Motor neuron (in vitro differentiated cells): ENCODE measurements at regions not wholly inside any gene's neighbourhood (a gene's known extent, or its start where the extent isn't known, plus 50 kb on each side); places are given as distances from the start of the nearest gene placed in this dataset.

Source experiments
- ATAC-seq, 8 experiments: fragments of 200-7000 bp; cut with Tn5 transposase; replicated peaks in 6 of 8; 2 replicates each; pipeline ENCODE4 v1.8.0; 2021; ENCODE audit warnings: mild to moderate bottlenecking in 8 of 8, moderate library complexity in 8 of 8
- H3K27ac ChIP-seq, 2 donors: fragments of 250-450 bp; sonication (Bioruptor Pico); 2 replicates each; pipeline ENCODE4 v1.9.0; 2021; ENCODE audit warnings: antibody characterized with exemption in 2 of 2, mild to moderate bottlenecking in 2 of 2, moderate library complexity in 1 of 2
- H3K4me1 ChIP-seq, 2 donors: fragments of 250-450 bp; sonication (Bioruptor Pico); replicated peaks in 1 of 2; 2 replicates each; pipeline ENCODE4 v1.6.1; 2021; ENCODE audit warnings: antibody characterized with exemption in 2 of 2, mild to moderate bottlenecking in 2 of 2, moderate library complexity in 1 of 2
- H3K4me3 ChIP-seq, 5 donors: fragments of 250-450 bp; sonication (Bioruptor Pico); 2 replicates each; pipeline ENCODE4 v1.9.0; 2021; ENCODE audit warnings: antibody characterized with exemption in 5 of 5, mild to moderate bottlenecking in 5 of 5, moderate library complexity in 4 of 5
- whole genome bisulfite sequencing, 10 experiments: fragments of 450-650 bp; shearing (Covaris generic); methylation state at CpG; one replicate each; pipeline ENCODE4 v1.0.0; 2022; 5-methylcytosine and 5-hydroxymethylcytosine counted together
- in situ Hi-C, 9 experiments: fragments of 400-800 bp; cut with MboI; loops; one replicate each; pipeline ENCODE4 v1.15.0; 2021; ENCODE audit warnings: low sequenced_read_pairs in 9 of 9, low pct_unique_long_range_greater_than_20kb in 2 of 9; ENCODE audit not compliant: unreplicated experiment in 9 of 9

DNA sequence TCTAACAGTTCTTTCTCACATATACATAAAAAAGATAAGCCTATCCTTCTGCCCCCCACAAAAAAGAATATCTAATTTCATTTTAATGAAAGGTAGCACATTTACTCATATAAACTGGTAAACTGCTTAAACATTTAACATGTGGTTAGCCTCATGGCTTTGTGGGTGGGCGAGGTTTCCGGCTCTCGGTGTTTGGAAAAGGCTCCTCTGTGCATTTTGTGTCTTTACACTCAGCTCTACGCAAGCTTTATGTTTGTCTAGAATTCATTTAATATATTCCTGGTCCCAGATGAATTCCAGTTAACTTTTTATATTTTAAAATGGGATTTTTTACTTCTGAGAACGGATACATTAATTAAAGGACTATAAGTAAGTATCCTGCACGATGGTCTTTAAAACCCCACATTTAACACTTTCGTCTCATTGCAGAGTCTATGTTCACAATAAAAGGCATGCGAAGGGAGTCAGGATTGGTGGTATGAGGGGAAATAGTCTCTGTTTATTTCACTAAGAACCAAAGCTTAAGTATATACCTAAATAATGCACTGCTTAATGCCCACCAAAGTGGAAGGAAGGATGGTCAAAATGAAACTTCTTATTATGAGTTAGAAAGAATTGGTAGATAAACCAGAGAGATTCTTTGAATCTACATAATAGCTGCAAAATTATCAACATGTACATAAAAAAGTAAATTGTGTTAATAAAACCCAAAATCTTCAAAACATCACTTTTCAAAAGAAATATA, 197.2 kb downstream of the CRPPA start:
- Histone ChIP-seq H3K4me1 (no peaks in the 10 kb centered on the region), H3K27ac (no peak overlapping the region), H3K4me3 (no peak overlapping the region)
- in situ Hi-C loops, result no loop called here
- ATAC-seq, result no peak
- WGBS, 10 experiments, result 50 to 97% (median 85%) methylated on average over 1 to 8 of the region's 8 CpGs

- H3K4me3 ChIP-seq, result no peak overlapping the region
- no peaks in the 10 kb centered on the region for H3K4me1 ChIP-seq
- 54 to 94% (median 71%) methylated on average over 1 to 3 of the region's 3 CpGs; no CpG with 5 or more reads in 2 of the 10 experiments for WGBS, 10 experiments
- ATAC-seq, result no peak
- H3K27ac ChIP-seq, result no peak overlapping the region
- in situ Hi-C loops, result no loop called here
These were observed 208.7 kb downstream of the CRPPA start for GRCh38 chr7:16212610-16213009.

DNA sequence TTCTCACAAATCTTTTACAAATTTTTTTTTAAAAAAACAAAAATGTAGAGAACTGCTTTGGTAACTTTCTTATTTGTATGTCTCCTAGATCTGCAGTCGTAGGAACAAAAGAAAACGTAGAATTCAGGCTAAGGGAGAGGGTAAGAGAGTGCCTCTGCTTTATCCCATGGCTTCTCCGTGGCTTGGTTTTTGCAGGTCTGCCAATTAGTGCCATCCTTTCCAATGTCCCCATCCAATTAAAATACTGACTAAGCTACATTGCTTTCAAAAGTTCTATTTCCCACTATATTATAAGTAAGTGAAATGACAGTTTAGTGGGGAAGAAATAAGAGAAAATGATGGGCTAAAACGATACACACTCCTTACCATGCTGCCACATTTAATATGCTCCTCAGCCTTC, 209.3 kb downstream of the CRPPA start:
- 38 to 100% (median 92%) methylated on average over 1 to 4 of the region's 4 CpGs; no CpG with 5 or more reads in 1 of the 10 experiments for WGBS, 10 experiments
- Histone ChIP-seq H3K27ac (no peak overlapping the region), H3K4me3 (no peak overlapping the region), H3K4me1 (no peaks in the 10 kb centered on the region)
- in situ Hi-C loops, result no loop called here
- ATAC-seq, result no peak

- Histone ChIP-seq H3K27ac (no peak overlapping the region), H3K4me3 (no peak overlapping the region), H3K4me1 (no peaks in the 10 kb centered on the region)
- peak in 2 of 8 experiments; percentile 99 for ATAC-seq
- in situ Hi-C loops, result no loop called here
- 18 to 98% (median 85%) methylated on average over 3 to 6 of the region's 6 CpGs for WGBS, 10 experiments
These were observed 209.9 kb downstream of the CRPPA start for GRCh38 chr7:16211402-16211925.

DNA sequence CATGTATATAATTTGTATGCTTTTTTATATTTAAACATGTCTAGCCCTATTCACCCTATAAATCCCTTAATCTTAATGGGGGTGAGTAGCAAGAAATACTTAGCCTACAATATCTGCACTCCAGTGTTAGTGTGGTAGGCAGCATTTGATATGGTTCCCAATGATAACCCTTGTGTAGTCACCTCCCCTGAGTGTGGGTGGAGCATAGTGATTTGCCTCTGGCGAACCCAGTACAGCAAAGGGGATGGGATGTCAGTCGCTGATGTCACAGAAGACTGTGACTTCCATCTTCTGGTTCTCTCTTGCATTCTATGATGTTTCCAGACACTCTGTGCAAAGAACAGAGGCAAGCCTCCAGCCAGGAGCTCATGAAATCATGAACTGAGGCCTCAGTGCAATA, 211.2 kb downstream of the CRPPA start:
- Histone ChIP-seq H3K4me1 (peaks cover 0 to 2% of the 10 kb centered on the region in 2 donors), H3K4me3 (no peak overlapping the region), H3K27ac (no peak overlapping the region)
- in situ Hi-C loops, result no loop called here
- WGBS, 10 experiments, result 80 to 100% (median 90%) methylated on average over 1 to 2 of the region's 2 CpGs; no CpG with 5 or more reads in 7 of the 10 experiments
- no peak for ATAC-seq

DNA sequence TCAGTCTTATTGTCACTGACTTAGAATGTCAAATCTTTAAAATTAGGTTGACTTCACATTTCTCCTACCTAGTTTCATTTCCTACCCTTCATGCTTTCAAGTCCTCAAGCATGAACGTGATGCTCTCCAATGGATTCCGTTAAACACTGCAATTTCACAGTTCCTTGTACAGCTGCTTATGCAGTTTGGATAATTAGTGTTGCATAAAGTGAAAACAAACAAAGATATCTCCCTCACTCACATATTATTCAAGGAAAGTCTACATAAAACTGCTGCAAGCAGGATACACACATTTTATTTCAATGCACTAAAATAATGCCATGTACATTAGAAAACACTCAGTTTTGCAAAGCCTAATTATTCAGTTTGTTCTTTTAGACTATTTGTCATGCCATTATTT, 214.0 kb downstream of the CRPPA start:
- in situ Hi-C loops, result no loop called here
- no peak overlapping the region for H3K27ac ChIP-seq
- peaks cover 0 to 7% of the 10 kb centered on the region in 2 donors for H3K4me1 ChIP-seq
- WGBS, 10 experiments, result 0 to 100% (median 62%) methylated on average over 1 to 2 of the region's 2 CpGs; no CpG with 5 or more reads in 2 of the 10 experiments
- H3K4me3 ChIP-seq, result no peak overlapping the region
- peak in 1 of 8 experiments; percentile 92 for ATAC-seq

DNA sequence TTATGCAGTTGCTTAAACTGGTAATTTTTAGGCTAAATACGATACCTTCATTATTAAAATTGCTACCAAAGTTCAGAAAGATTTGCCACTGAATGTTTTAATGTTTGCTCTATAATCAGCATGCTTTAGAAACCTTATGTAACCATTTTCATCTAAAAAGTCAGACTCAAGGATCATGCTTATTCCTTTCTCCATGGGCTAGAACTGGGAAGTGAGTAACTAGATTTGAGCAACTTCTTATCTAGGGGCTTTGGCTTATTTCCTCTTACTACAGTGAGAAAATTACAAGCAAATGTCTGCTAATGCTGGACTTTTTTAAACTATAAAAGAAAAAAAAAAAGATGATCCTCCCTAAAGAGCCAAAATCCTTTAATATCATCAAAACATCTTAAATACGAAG, 215.9 kb downstream of the CRPPA start:
- in situ Hi-C loops, result no loop called here
- ATAC-seq, result no peak
- Histone ChIP-seq H3K4me3 (no peak overlapping the region), H3K4me1 (peaks cover 0 to 7% of the 10 kb centered on the region in 2 donors), H3K27ac (no peak overlapping the region)
- WGBS, 10 experiments, result 71 to 100% (median 95%) methylated on average over 1 to 2 of the region's 2 CpGs

GRCh38 chr7:16204953-16205352, 216.4 kb downstream of the CRPPA start:
- peak in 2 of 8 experiments; percentile 44 to 68 for ATAC-seq

GRCh38 chr7:16203065-16203464, 218.3 kb downstream of the CRPPA start:
- ATAC-seq, result peak in 1 of 8 experiments; percentile 44
- 40 to 100% (median 90%) methylated on average over 1 to 3 of the region's 3 CpGs for whole genome bisulfite sequencing, 10 experiments
- in situ Hi-C loops, result no loop called here
- Histone ChIP-seq H3K4me3 (no peak overlapping the region), H3K4me1 (peaks cover 0 to 7% of the 10 kb centered on the region in 2 donors), H3K27ac (no peak overlapping the region)

More at GRCh38 chr7:16204953-16205352, 216.4 kb downstream of the CRPPA start:
- H3K4me3 ChIP-seq, result no peak overlapping the region
- H3K4me1 ChIP-seq, result peaks cover 0 to 7% of the 10 kb centered on the region in 2 donors
- WGBS, 10 experiments, result 0 to 78% (median 14%) methylated on average over 1 to 2 of the region's 2 CpGs; no CpG with 5 or more reads in 1 of the 10 experiments
- H3K27ac ChIP-seq, result no peak overlapping the region
- in situ Hi-C loops, result no loop called here

GRCh38 chr7:16202303-16202702, 219.0 kb downstream of the CRPPA start:
- H3K27ac ChIP-seq, result no peak overlapping the region
- peaks cover 0 to 7% of the 10 kb centered on the region in 2 donors for H3K4me1 ChIP-seq
- no peak for ATAC-seq
- in situ Hi-C loops, result no loop called here
- no peak overlapping the region for H3K4me3 ChIP-seq

GRCh38 chr7:16200591-16200990, 220.7 kb downstream of the CRPPA start:
- 57 to 100% (median 88%) methylated on average over 1 of the region's 1 CpG; no CpG with 5 or more reads in 3 of the 10 experiments for WGBS, 10 experiments
- peaks cover 0 to 7% of the 10 kb centered on the region in 2 donors for H3K4me1 ChIP-seq
- no peak overlapping the region for H3K27ac ChIP-seq
- no peak overlapping the region for H3K4me3 ChIP-seq
- no peak for ATAC-seq
- in situ Hi-C loops, result no loop called here

DNA sequence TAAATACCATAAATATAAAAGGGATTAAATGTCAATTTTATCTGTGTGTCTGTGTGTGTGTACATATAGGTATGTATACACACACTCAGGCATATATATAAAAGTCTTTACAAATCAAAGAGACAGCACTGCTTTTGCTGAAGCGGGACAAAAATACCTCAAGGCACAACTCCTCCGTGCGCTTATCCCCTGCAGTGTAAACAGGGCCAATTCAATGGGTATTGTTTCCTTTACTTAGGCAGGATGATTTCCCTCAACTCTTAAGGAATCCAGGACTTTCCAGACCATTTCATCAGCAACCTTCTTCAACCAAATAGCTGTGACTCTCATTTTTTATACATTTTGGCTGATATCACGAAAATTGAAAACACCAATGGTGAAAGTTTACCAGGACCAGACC, 227.7 kb downstream of the CRPPA start:
- ATAC-seq, result no peak
- in situ Hi-C loops, result no loop called here
- 50 to 100% (median 85%) methylated on average over 1 to 4 of the region's 4 CpGs; no CpG with 5 or more reads in 2 of the 10 experiments for WGBS, 10 experiments

DNA sequence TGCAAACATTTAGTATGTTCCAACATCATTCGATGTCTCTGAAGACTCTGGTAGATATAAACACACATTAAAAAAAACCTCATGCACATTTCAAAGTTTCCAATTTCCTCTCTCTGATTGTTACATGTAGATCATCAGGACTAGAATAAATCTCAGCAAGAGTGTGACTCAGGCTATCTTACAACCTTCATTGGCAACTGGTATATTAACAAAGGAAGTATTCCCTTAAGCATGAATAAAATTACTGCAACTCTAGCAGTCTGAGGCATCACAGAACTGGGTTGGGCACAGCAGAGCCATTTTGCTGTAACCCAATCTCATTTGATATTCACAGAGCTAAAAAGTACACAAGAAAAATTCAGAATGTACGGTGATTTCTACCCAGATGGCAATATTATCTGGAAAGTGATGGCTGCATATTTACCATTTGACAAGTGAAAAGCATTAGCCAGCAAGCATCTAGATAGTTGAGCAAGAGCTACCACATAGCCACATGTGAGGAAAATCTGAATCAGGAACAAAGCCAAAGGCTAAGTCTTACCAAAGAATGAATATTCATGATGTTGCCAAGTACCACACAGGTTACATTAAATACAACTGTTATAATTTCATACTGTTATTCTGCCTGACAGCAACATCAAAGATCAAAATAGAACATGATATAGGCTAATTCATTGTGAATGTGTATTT, 232.2 kb downstream of the CRPPA start:
- in situ Hi-C loops, result no loop called here
- Histone ChIP-seq H3K27ac (no peak overlapping the region), H3K4me1 (no peaks in the 10 kb centered on the region), H3K4me3 (no peak overlapping the region)
- 0 to 100% (median 81%) methylated on average over 1 to 2 of the region's 2 CpGs for WGBS, 10 experiments
- peak in 3 of 8 experiments; percentile 98 to 99 (median 99) for ATAC-seq

More for the DNA sequence above, 227.7 kb downstream of the CRPPA start:
- H3K4me3 ChIP-seq, result no peak overlapping the region
- H3K4me1 ChIP-seq, result no peaks in the 10 kb centered on the region
- no peak overlapping the region for H3K27ac ChIP-seq
